Karpas-422 (cell line): ENCODE measurements at regions not wholly inside any gene's neighbourhood (a gene's known extent, or its start where the extent isn't known, plus 50 kb on each side); places are given as distances from the start of the nearest gene placed in this dataset.
"Not testable (repeated sequence)": the region's sequence is repeated elsewhere in the genome, so short reads cannot be mapped to it uniquely, and the experiment has no call there.

ENCODE experiments used
- DNase-seq: peaks from one replicate; pipeline ENCODE4 v3.0.0-alpha.2; 2015
- H2AFZ ChIP-seq: fragments of 200-600 bp; sonication (generic); 2 replicates; pipeline ENCODE4 v1.6.1; 2014; ENCODE audit warnings: antibody characterized with exemption, low read length, mixed read lengths
- H3K27ac ChIP-seq: fragments of 200-600 bp; sonication (generic); 2 replicates; pipeline ENCODE4 v1.5.1; 2014; ENCODE audit warnings: mild to moderate bottlenecking, low read length, moderate library complexity
- H3K27me3 ChIP-seq: fragments of 200-600 bp; sonication (generic); 2 replicates; pipeline ENCODE4 v1.6.1; 2014; ENCODE audit warnings: low read length, mixed read lengths
- H3K36me3 ChIP-seq: fragments of 200-600 bp; sonication (generic); 2 replicates; pipeline ENCODE4 v1.6.1; 2014; ENCODE audit warnings: low read length, mixed read lengths; ENCODE audit not compliant: insufficient read depth
- H3K4me1 ChIP-seq: fragments of 200-600 bp; sonication (generic); 2 replicates; pipeline ENCODE4 v1.6.1; 2014; ENCODE audit warnings: mild to moderate bottlenecking, low read length, mixed read lengths
- H3K4me2 ChIP-seq: fragments of 200-600 bp; sonication (generic); 2 replicates; pipeline ENCODE4 v1.6.1; 2014; ENCODE audit warnings: low read length, low read depth, mild to moderate bottlenecking; ENCODE audit not compliant: poor library complexity, severe bottlenecking
- H3K4me3 ChIP-seq: fragments of 200-600 bp; sonication (generic); 2 replicates; pipeline ENCODE4 v1.5.1; 2014; ENCODE audit warnings: mild to moderate bottlenecking, antibody characterized with exemption, low read length, mixed read lengths
- H3K79me2 ChIP-seq: fragments of 200-600 bp; sonication (generic); 2 replicates; pipeline ENCODE4 v1.6.1; 2014; ENCODE audit warnings: mild to moderate bottlenecking, low read length, mixed read lengths
- H3K9ac ChIP-seq: fragments of 200-600 bp; sonication (generic); 2 replicates; pipeline ENCODE4 v1.6.0; 2014; ENCODE audit warnings: low read length
- H3K9me2 ChIP-seq: fragments of 200-600 bp; sonication (generic), shearing (Covaris generic); replicated peaks from 2 replicates; pipeline ENCODE4 v1.6.0; 2014; ENCODE audit warnings: mild to moderate bottlenecking, low read length, moderate library complexity; ENCODE audit not compliant: insufficient read depth
- H3K9me3 ChIP-seq: fragments of 300-700, 200-600 bp; sonication (generic); 2 replicates; pipeline ENCODE4 v1.6.1; 2014; ENCODE audit warnings: low read length, mixed read lengths
- H4K20me1 ChIP-seq: fragments of 200-600 bp; sonication (generic); 2 replicates; pipeline ENCODE4 v1.6.1; 2014; ENCODE audit warnings: mild to moderate bottlenecking, antibody characterized with exemption, low read length, low read depth; ENCODE audit not compliant: insufficient read depth

DNA sequence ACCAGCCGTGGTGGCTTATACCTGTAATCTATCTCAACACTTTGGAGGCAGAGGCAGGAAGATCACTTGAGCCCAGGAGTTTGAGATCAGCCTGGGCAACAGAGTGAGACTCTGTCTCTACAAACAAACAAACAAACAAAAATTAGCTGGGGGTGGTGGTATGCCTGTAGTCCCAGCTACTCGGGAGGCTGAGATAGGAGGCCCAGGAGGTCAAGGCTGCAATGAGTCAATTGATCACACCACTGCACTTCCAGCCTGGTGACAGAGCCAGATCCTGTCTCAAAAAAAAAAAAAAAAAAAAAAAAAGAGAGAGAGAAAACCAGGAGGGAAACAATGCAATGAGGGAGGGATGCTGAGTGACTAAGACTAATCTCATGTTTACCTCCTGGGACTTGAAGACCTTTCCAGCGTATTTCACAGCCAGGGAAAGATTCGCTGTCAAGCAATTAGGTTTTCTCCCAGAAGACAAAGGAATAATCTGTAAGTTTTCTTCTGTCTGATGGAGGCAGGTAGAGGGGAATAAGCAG, 51.1 kb upstream of the MIER3 start:
- Histone ChIP-seq H3K9ac (no peak overlapping the region), H3K4me1 (peaks cover 5% of the 10 kb centered on the region), H3K9me3 (no peaks in the 10 kb centered on the region), H4K20me1 (no peaks in the 10 kb centered on the region), H3K27me3 (no peaks in the 10 kb centered on the region), H3K79me2 (no peaks in the 10 kb centered on the region), H3K4me3 (no peak overlapping the region), H3K36me3 (no peaks in the 10 kb centered on the region), H3K27ac (no peak overlapping the region), H3K9me2 (no peaks in the 10 kb centered on the region), H3K4me2 (no peak overlapping the region), H2AFZ (no peak overlapping the region)
- no peak for DNase-seq

DNA sequence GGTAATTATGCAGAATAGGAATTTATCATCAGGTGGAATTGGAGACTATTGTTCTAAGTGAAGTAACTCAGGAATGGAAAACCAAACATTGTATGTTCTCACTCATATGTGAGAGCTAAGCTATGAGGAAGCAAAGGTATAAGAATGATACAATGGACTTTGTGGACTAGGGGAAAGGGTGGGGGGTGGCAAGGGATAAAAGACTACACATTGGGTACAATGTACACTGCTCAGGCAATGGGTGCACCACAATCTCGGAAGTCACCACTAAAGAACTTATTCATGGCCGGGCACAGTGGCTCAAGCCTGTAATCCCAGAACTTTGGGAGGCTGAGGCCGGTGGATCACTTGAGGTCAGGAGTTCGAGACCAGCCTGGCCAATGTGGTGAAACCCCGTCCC, 51.6 kb upstream of the MIER3 start:
- H4K20me1 ChIP-seq, H3K9me3 ChIP-seq, H2AFZ ChIP-seq, H3K9me2 ChIP-seq, H3K4me3 ChIP-seq, H3K4me2 ChIP-seq, DNase-seq, H3K27me3 ChIP-seq, H3K27ac ChIP-seq, H3K4me1 ChIP-seq, H3K9ac ChIP-seq, H3K79me2 ChIP-seq, H3K36me3 ChIP-seq: not testable (repeated sequence)

DNA sequence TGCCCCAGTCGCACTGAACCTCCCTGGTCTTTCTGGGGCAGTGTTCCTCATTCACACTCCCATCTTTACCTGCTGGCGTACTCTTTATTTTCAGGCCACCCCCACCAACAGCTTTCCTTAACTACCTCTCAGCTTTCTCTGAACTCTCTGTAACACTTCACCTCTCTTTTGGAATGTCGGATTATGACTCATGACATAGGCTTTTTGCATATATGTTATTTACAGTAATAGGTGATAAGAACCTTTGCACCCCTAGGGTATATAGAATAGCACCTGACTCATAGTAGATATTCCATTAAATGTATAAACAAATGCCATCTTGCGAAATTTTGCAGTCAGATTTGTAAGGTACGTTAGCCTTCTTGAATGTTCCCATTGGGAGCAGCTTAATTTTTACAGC, 52.9 kb upstream of the MIER3 start:
- Histone ChIP-seq H4K20me1 (no peaks in the 10 kb centered on the region), H3K9me2 (no peaks in the 10 kb centered on the region), H3K79me2 (no peaks in the 10 kb centered on the region), H3K4me3 (no peak overlapping the region), H2AFZ (no peak overlapping the region), H3K9ac (no peak overlapping the region), H3K9me3 (no peaks in the 10 kb centered on the region), H3K36me3 (no peaks in the 10 kb centered on the region), H3K27ac (no peak overlapping the region), H3K27me3 (no peaks in the 10 kb centered on the region), H3K4me1 (peaks cover 5% of the 10 kb centered on the region), H3K4me2 (no peak overlapping the region)
- DNase-seq, result no peak

DNA sequence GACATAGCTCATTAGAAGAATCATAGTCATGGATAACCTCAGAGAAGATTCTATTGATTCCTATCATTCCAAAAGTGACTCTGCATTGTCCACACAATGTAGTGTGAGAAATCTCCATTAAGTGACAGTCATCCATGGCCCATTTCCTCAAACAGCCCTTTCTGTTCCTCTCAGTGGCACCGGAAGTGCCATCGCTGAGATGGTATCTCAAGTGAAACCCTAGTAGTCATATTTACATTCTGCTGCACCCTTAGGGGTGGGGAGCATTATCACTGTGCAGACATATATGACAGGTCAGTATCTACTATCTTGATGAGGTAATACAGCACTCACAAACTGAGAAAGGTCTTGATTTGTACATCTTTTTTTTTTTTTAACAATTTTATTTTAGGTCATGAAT, 55.4 kb upstream of the MIER3 start:
- Histone ChIP-seq H3K4me2 (no peak overlapping the region), H3K36me3 (no peaks in the 10 kb centered on the region), H3K4me3 (no peak overlapping the region), H2AFZ (peak overlapping the region; percentile 48; the same call in 1 of the 2 replicates), H3K79me2 (no peaks in the 10 kb centered on the region), H3K27me3 (no peaks in the 10 kb centered on the region), H3K27ac (no peak overlapping the region), H3K9me3 (no peaks in the 10 kb centered on the region), H3K9ac (no peak overlapping the region), H3K9me2 (no peaks in the 10 kb centered on the region), H3K4me1 (peaks cover 5% of the 10 kb centered on the region), H4K20me1 (no peaks in the 10 kb centered on the region)
- DNase-seq, result peak; percentile 64

DNA sequence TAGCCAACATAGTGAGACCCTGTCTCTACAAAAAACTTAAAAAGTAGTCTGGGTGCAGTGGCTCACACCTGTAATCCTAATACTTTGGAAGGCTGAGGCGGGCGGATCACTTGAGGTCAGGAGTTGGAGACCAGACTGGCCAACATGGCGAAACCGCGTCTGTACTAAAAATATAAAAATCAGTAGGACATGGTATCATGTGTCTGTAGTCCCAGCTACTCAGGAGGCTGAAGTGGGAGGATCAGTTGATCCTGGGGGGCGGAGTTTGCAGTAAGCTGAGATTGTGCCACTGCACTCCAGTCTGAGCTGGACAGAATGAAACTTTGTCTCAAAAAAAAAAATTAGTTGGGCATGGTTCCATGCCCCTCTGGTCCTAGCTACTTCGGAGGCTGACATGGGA, 57.9 kb upstream of the MIER3 start:
- no peak for DNase-seq
- Histone ChIP-seq H4K20me1 (no peaks in the 10 kb centered on the region), H3K9me3 (no peaks in the 10 kb centered on the region), H3K4me2 (no peak overlapping the region), H3K9ac (no peak overlapping the region), H3K4me1 (peaks cover 5% of the 10 kb centered on the region), H3K9me2 (no peaks in the 10 kb centered on the region), H3K27me3 (no peaks in the 10 kb centered on the region), H3K27ac (no peak overlapping the region), H3K4me3 (no peak overlapping the region), H2AFZ (no peak overlapping the region), H3K79me2 (no peaks in the 10 kb centered on the region), H3K36me3 (no peaks in the 10 kb centered on the region)

DNA sequence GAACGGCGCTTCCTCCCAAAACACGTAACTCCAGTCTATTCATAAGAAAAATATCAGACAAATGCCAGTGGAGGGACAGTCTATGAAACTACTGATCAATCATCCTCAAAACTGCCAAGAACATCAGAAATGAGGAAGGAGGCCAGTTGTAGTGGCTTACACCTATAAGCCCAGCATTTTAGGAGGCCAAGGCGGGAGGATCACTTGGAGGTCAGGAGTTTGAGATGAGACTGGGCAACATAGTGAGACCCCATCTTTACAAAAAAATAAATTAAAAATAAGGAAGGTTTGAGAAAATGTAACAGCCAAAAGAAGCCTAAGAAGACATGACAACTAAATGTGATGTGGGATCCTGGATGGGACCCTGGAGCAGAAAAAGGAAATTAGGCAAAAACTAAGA, 58.9 kb upstream of the MIER3 start:
- DNase-seq, result no peak
- no peaks in the 10 kb centered on the region for H3K27me3 ChIP-seq
- no peaks in the 10 kb centered on the region for H4K20me1 ChIP-seq
- no peak overlapping the region for H2AFZ ChIP-seq
- no peaks in the 10 kb centered on the region for H3K36me3 ChIP-seq
- H3K4me3 ChIP-seq, result no peak overlapping the region
- H3K4me1 ChIP-seq, result peaks cover 5% of the 10 kb centered on the region
- H3K9ac ChIP-seq, result no peak overlapping the region
- no peaks in the 10 kb centered on the region for H3K9me2 ChIP-seq
- no peak overlapping the region for H3K27ac ChIP-seq
- no peaks in the 10 kb centered on the region for H3K9me3 ChIP-seq
- H3K79me2 ChIP-seq, result no peaks in the 10 kb centered on the region
- H3K4me2 ChIP-seq, result no peak overlapping the region

DNA sequence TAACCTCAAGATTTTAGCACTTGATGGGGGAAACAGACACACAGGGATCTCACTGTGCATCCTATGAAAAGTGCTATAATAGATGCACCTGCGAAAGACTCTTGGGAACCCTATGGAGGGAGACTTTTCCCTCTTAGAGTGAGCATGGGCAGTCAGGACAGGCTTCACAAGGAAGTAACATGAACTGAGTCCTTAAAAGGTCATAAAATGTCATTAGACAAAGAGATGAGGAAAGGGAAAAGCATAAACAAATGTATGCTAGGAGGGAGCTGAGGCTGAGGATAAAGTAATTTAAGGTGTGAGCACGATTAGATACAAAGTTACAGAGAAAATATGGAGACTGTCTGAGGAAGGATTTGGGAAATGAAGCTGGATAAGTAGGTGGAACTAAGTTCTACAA, 60.6 kb upstream of the MIER3 start:
- peaks cover under 1% of the 10 kb centered on the region for H3K4me1 ChIP-seq
- no peaks in the 10 kb centered on the region for H3K9me2 ChIP-seq
- no peaks in the 10 kb centered on the region for H3K9me3 ChIP-seq
- no peak overlapping the region for H3K27ac ChIP-seq
- H3K36me3 ChIP-seq, result no peaks in the 10 kb centered on the region
- no peaks in the 10 kb centered on the region for H3K79me2 ChIP-seq
- H4K20me1 ChIP-seq, result no peaks in the 10 kb centered on the region
- H2AFZ ChIP-seq, result no peak overlapping the region
- no peak overlapping the region for H3K9ac ChIP-seq
- no peak overlapping the region for H3K4me2 ChIP-seq
- H3K4me3 ChIP-seq, result no peak overlapping the region
- no peaks in the 10 kb centered on the region for H3K27me3 ChIP-seq
- no peak for DNase-seq

DNA sequence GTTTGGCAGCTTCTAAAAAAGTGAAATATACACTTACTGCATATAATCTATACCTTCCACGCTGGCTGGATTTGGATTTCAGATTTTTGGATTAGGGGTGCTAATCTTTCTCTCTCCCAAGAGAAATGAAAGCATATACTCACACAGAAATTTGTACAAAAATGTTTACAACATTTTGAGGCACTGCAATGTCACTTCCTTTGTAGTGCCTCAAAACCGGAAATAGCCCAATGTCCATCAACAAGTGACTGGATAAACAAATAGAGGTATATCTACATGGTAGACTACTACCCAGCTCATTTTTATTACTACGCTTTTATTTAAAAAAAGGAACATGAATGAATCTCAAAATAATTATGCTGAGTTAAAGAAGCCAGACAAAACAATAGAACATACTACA, 74.0 kb upstream of the MIER3 start:
- Histone ChIP-seq H3K27me3 (no peaks in the 10 kb centered on the region), H3K9me3 (no peaks in the 10 kb centered on the region), H4K20me1 (no peaks in the 10 kb centered on the region), H3K4me1 (peaks cover 10% of the 10 kb centered on the region), H2AFZ (no peak overlapping the region), H3K4me3 (no peak overlapping the region), H3K9ac (no peak overlapping the region), H3K27ac (no peak overlapping the region), H3K4me2 (no peak overlapping the region), H3K36me3 (no peaks in the 10 kb centered on the region), H3K9me2 (no peaks in the 10 kb centered on the region), H3K79me2 (no peaks in the 10 kb centered on the region)
- DNase-seq, result no peak

DNA sequence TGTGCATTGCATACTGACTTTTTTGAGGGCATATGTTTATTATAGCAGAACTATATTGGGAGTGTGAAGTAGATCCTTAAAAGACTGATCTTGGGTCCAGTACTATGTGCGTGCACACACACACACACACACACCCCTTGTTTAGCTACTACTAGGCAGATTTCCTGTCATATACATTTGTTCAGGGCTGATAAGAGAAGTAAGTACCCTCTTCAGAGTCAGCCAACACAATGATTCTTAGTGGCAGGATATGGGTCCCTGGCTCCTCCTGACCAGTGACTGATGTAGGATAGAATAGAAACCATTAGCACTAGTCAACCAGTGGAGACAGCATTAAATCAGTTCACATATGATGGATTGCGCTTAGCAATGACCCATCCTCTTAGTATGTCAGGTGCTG, 76.2 kb upstream of the MIER3 start:
- no peak overlapping the region for H3K9ac ChIP-seq
- H3K36me3 ChIP-seq, result no peaks in the 10 kb centered on the region
- H4K20me1 ChIP-seq, result no peaks in the 10 kb centered on the region
- H3K9me2 ChIP-seq, result no peaks in the 10 kb centered on the region
- no peaks in the 10 kb centered on the region for H3K27me3 ChIP-seq
- H3K9me3 ChIP-seq, result no peaks in the 10 kb centered on the region
- H3K4me2 ChIP-seq, result no peak overlapping the region
- H2AFZ ChIP-seq, result no peak overlapping the region
- H3K4me3 ChIP-seq, result no peak overlapping the region
- peaks cover 10% of the 10 kb centered on the region for H3K4me1 ChIP-seq
- no peak for DNase-seq
- H3K79me2 ChIP-seq, result no peaks in the 10 kb centered on the region
- H3K27ac ChIP-seq, result no peak overlapping the region
